ENCODE measurements at regions not wholly inside any gene's neighbourhood (a gene's known extent, or its start where the extent isn't known, plus 50 kb on each side); places are given as distances from the start of the nearest gene placed in this dataset.

DNA sequence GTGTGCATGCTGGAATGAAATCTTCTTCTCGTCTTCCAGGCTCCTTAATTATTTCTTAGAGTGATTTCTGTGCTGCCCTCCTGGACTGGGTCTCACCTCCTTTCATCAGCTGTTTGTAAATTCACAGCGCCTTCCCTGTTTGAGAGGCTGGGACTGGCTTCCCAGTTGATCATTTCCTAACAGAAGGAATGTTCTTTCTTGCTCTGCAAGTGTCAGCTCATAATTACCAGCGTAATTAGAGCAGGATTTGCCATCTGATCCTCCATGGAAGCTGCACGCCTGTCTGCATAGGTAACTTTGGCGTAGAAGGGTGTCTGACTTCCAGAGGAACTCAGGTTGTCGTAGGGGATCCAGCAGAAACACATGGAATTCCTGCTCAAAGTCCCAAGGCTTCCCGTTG, 375.0 kb upstream of the EEF2KMT start:
- no peak for DNase-seq (ENCODE audit: low read depth)

DNA sequence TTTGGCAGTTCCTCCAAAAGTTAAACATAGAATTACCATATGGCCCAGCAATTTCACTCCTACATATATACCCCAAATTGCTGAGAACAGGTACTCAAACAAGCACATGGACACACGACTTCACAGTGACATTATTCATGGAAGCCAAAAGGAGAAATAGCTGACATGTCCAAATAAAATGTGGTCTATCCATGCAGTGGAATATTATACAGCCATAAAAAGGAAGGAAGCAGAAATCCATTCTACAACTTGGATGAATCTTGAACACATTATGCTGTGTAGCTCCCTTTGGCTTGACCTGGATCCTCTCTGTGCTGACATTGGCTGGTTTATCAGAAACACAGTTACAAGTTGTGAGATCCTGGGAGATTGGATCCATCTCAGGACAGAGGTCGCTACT, 370.9 kb upstream of the EEF2KMT start:
- DNase-seq (ENCODE audit: low read depth) = no peak

DNA sequence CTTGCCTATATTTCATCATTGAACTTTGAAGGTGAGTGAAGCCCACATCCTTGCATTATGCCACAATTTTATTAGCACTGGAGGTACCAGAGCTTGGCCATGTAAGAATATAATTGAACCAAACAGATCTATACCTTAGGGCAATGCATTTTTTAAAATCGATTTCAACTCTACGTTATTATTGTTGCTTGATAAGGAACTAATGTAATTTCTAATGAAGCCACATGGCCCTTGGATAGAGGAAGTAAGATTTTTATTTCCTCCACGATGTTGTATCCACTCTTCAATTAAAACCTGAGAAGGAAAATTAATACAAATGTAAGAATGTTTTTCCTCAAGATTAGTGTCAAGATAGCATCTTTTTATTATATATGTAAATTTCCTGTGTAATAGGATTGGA, 370.0 kb upstream of the EEF2KMT start:
- DNase-seq (ENCODE audit: low read depth) = no peak

DNA sequence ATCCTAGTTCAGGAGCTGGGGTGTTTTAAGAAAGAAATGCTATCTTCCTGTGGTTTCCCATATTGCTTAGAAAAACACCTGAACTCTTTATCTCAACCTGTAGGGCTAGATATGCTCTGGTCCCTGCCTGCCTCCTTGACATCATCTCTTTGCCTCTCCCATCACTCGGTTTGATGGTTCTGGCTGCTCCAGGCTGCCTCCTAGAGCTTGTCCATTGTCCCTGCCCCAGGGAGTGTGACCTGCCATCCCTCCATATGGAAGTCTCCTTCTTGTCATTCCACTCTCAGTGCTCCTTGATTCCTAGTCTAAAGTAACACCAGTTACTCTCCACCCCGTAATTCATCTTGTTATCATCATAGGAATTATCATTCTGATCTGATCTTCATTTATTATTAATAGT, 369.0 kb upstream of the EEF2KMT start:
- DNase-seq (ENCODE audit: low read depth) = no peak

DNA sequence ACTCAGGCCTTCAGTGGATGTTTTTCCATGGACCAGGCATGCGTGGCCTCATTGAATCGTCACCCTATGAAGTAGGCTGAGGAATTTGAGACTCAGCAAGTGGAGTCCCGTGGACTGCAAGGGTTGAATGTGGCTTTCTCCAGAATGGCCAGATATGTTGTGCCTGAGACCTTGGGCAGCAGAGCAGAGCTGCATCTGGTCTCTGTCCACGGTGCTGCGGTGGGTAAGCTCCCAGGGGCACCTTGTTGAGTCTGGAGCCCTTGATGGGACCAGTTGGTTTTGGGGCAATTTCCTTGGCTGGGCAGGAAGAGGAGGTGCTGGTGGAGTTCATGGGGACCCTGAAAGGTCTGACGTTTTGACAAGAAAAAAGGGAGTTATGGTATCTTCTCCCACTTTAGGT, 368.1 kb upstream of the EEF2KMT start:
- DNase-seq (ENCODE audit: low read depth) = no peak

DNA sequence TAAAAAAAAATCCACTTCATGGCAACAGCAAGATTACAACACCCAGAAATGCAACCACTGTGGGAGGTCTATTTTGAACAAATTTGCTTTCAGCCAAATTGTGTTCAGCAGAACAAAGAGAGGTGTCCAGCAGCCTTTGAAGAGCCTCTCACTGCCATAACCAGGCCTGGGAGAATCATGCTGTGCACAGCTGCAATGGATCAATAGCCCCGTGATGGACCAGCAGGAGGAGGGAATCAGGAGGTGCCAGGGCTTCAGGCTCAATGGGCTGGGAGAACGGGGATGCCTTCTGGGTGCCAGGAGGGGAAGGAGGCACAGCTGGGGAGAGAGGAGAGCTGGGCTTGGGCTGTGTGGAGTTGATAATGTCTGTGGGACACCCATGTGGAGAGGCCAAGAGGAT, 366.2 kb upstream of the EEF2KMT start:
- DNase-seq (ENCODE audit: low read depth) = no peak

DNA sequence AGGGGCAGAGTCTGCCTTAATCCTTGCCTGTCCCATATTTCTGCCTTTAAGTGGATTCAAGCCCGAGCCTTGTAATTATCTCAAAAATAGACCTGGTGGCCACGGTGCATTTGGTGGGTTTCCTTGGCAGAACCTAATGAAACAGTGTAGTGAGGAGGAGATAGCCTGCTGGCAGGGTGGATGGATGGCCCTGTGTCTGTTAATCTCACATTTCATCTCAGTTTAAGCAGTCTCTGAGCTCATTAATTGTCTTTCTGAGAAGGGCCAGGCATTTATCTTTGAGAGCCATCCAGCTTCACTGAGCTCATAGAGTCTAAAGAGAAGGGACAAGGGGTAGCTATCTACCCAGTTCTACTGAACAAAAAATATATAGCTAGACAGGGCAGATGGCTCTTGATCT, 364.0 kb upstream of the EEF2KMT start:
- DNase-seq (ENCODE audit: low read depth) = no peak

DNA sequence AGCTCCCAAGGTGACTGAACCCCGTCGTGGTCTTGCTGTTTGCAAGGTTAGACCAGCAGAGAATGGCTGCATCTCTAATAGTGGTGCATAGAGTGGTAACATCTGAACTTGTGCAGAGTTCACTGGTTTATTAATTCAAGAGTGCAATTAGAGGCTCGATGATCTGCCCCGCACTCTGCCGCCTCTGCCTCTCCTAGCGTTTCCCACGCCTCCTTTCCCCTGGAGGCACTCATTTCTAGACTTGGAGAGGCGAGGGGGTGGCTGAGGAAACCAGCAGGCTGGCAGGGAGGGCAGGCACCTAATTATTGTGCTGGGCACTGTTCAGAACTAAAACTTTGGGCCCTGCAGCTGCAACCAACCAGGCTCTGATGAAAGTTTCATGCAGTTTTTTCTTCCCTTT, 363.5 kb upstream of the EEF2KMT start:
- no peak for DNase-seq (ENCODE audit: low read depth)

DNA sequence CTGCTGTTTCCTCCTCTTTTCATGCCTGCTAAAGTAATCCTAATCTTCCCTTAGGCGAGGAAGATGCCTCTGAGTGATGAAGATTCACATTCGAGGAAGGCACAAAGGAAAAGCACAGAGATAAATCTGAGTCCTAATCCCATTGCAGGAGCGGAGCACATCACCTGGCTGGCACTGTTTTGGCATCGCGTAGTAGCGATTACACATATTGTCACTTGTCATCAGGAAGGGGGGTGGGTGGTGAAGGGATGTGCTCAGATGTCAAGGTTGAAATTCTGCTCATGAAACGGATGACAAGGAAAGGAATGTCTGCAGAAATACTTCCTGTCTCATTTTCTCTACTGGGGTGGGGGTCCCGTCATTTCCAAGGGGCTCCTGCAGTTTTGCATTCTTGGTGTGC, 363.1 kb upstream of the EEF2KMT start:
- no peak for DNase-seq (ENCODE audit: low read depth)

DNA sequence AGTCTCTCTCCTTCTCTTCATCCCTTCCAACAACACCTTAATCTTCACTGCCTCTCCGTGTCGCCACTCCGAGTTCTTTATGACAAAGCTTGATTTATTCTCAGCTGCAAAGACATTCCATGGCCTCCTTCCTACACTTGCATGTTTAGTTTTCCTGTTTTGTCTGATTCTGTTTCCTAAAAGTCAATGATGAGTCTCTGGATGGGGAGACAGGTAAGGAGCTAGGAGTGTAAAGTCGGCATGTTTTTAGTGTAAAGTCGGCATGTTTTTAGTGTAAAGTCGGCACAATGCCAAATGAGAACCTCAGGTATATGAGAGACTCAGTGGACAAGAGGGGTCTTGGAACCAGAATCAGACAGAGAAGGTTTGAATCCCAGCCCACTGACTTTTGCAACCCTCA, 362.3 kb upstream of the EEF2KMT start:
- DNase-seq (ENCODE audit: low read depth) = no peak

DNA sequence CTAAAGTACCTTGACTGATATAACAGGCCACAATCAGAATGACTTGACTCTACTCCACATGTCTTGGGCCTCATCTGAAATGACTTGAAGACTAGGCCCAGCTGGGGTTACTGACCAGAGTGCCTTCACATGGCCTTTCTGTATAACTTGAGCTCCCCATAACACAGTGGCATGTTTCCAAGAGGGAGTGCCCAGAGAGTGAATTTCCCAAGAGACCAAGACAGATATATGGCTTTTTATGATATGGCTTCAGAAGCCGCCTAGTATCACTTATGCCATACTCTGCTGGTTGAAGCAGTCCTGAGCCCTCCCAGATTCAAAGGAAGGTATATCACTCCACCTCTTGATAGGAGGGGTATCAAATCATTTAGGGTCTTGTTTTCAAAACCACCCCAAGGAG, 357.5 kb upstream of the EEF2KMT start:
- no peak for DNase-seq (ENCODE audit: low read depth)

DNA sequence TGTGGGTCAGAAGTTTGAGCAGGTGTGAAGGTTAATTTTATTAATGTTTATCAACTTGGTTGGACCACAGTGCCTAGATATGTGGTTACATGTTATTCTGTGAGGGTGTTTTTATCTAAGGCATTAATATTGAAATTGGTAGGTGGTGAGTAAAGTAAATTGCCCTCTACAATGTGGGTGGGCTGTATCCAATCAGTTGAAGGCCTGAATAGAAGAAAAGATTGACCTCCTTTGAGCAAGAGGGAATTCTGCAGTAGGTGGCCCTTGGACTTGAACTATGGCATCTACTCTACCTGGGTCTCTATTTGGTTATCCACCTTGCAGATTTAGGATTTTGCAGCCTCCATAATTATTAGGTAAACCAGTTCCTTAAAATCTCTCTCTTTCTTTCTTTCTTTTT, 356.8 kb upstream of the EEF2KMT start:
- no peak for DNase-seq (ENCODE audit: low read depth)

DNA sequence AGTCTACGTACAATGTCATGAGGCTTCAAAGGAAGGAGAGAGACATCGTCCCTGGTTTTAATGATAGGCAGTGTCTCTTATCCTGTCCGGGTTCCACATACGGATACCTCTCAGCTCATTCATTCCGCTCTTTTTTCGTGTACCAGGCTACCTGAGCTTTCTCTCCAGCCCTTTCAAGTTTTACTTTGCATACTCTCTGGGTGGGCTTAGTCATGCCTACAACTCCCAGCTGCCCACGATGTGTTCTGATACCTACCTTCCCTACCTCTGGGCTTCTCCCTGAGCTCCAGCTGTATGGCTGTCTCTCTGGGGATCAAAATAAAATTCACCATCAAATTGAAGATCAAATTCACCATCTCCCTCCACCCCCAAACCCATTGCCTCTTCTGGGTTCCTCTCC, 354.0 kb upstream of the EEF2KMT start:
- DNase-seq (ENCODE audit: low read depth) = no peak

DNA sequence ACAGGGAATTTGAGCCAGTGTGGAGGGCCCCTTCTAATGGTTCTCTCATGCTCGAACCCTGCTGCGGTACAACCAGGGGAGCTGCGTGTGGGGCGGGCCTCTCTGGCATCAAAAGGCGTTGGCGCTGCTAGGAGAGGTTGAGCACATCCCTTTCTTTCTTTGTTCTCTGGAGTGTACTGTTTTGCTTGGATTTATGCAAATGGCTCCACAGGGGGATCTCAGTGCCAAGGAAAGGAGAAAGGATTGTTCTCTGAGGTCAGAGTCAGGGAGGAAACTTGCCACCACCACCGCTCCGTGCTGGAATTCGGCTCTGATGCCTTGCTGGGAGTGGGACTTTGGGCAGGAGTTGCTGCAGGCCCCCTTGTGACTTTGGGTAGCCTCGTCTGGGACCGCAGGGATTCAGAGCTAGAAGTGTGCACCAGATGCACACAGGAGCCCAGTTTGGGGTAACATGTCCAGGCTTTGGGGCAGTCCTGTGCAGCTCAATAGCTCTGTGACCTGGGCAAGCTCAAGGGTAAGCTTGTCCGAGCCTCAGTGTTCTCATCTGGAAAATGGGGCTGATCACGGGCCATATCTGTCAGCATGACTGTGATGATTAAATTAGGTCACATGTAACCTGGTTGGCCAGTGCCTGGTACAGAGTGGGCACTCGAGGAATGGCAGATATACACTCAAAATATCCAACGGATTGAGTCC, 353.0 kb upstream of the EEF2KMT start:
- DNase-seq (ENCODE audit: low read depth) = no peak

DNA sequence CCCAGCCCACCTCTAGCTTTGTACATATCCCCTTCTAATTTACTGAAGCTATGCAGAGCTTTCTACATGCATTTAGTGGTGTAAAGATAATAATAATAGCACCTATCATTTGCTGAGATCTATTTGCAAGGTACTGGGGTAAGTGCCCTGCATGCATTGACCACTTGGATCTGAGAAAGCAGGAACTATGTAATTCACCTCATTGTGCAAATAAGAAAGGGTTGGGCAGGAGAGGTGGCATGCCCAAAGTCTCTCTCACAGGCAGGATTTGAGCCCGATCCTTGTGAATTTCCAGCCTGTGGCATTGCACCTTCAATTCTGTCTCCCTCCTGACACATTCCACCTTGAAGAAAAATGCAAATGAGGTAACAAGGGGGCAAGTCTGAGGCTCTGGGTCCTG, 352.3 kb upstream of the EEF2KMT start:
- DNase-seq (ENCODE audit: low read depth) = no peak

DNA sequence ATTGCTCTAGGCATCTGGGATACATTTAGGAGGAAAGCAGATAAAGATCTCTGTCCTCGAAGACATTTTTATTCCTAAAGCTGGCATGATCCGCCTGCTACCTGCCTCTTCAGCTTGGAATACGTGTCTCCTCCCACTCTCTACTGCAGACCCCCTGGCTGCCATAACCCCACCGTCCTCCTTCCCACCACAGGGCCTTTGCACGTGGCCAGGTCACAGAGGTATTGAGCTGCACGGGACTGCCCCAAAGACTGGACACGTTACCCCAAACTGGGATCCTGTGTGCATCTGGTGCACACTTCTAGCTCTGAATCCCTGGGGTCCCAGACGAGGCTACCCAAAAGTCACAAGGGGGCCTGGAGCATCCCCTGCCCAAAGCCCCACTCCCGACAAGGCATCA, 351.2 kb upstream of the EEF2KMT start:
- no peak for DNase-seq (ENCODE audit: low read depth)

DNA sequence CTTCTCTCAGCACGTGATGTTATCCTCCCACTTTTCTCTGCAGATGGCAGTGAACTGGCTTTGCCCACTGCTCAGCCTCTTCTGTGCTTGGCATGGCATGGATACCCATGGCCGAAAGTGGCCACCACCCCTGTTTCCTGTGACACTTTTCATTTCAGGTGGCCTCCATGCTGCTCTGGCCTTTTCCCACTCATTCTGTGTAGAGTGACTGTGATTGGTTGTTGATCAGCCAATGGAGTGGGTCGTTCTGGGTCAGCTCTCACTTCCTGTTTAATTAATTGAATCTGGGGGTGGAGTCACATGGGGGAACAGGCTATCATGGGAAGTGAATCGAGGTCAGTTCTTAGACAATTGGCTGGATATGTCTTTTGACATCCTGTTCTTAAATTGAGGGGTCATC, 350.1 kb upstream of the EEF2KMT start:
- DNase-seq (ENCODE audit: low read depth) = no peak

DNA sequence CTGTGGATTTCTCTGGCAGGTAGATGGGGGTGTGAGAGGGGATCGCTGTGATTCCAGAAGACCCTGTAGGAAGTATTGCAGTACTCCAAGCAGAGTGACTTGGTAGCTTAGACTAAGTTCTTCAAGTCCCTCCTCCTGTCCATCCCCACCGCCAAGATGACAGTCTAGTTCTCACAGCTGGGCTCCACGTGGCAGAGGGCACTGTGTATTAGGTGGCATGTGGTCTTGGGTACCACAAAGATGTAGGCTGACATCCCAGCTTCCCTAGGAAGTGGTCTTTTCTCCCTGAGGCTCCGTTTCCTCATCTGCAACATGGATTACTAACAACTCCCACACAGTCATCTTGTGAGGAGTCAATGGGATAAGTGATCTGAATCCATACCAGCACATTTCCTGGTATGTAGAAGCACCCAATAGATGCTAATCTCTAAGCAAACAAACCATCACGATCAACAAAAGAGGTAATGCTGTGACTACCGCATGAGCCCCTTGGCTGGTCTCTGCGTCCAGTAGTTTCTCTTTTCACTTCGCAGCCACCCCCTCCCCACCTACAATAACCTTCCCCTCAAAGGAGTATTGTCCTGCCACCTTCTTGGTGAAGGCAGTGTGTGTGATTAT, 349.1 kb upstream of the EEF2KMT start:
- no peak for DNase-seq (ENCODE audit: low read depth)

DNA sequence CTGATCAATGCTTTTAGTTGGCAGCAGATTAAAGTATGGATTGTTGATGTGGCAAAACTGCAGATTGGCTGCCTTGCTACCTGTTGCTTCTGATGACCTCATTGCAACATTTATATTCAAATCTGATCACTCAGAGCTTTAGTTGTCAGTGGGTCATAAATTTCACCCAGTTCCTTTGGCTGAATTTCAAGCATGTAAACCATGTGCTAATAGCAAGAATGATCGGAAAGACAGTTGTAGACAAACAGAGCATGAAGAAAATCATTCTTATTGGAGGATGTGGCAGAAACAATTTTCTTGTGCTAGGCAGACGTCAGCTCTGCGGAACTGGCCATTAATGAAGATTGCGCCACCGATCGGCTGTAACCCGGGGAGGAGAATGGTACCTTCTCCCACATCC, 346.6 kb upstream of the EEF2KMT start:
- DNase-seq (ENCODE audit: low read depth) = no peak

DNA sequence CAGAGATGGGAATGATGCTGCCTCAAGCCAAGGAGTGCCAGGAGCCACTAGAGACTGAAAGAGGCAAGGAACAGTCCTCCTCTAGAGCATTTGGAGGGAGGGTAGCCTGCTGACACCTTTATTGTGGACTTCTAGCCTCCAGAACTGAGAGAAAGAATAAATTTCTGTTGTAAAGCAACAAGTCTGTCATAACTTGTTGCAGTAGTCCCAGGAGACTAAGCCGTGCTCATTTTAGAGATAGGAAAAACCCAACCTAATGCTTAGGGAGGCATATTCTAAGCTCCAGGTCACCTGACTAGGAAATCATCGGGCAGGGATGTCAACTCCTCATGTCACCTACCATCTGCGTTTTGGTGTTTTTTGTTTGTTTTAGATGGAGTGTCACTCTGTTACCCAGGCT, 345.4 kb upstream of the EEF2KMT start:
- DNase-seq (ENCODE audit: low read depth) = no peak

DNA sequence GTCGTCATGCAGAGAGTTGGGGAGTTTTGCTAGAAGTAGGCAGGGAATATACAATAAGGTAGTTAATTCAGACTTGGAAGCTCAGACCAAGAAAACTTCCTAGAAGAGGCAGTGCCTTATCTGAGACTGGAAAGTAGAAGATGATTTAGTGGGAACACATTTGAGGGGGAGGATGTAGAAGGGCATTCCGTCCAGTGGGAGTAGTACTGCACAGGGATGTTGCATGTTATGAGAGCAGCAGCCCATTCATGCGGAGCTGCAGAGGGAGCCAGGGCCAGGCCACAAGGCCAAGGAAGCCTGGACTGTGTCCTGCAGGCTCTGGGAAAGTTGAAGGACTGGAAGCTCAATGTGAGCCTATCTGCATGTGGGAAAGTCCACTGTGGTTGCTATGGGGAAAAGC, 344.5 kb upstream of the EEF2KMT start:
- DNase-seq (ENCODE audit: low read depth) = no peak

DNA sequence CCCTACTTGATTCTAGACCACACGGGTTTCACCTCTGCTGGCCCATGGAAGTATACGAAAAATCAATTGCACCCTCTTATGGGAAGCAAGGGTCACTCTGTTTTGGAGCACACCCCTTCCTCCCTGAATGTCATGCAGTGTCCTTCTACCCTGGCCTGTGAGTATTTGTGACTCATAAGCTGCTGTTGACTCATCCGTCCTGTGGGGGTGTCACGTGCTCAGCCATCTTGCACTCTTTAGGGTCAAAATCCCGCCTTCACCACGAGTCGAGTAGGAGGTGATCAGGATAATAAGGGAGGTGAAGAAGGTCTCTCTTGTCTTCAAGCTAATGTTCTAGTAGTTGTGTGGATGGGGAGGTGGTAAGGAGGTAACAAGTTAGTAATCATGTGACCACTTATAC, 341.0 kb upstream of the EEF2KMT start:
- no peak for DNase-seq (ENCODE audit: low read depth)

DNA sequence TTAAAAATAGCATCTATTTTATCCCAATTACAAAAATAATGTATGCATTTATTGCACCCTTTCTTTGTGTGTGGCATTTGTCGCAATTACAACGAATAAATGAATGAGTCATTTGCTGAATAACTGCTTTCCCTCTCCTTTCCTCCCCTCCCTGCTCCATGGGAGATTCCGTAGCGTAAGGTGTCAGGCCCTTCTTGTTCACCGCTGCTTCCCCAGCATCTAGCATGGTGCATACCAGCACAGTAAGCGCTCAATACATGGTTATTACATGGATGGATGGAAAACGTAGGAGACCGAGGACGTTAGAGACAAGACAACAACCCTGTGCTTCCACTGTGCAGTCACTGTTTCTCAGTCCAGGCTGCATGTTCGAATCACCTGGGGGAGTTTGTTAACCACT, 336.0 kb upstream of the EEF2KMT start:
- no peak for DNase-seq (ENCODE audit: low read depth)

DNA sequence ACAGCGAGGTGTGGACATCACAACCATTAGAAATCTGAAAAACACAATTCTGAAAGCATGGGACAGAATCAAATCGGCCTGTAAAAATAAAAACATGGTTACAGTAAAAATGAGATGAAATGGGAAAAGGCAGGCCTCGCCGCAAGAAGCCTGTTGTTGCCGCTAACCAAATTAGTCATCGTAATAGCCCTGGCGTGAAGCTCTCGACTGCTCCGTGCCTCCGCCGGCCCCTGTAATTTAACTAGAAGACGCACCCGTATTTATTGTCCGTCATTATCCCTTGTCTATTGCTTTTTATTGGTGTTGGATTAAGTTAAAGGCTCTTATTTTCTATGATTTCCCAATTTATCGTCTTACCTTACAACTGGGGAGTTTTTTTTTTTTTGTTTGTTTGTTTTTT, 334.6 kb upstream of the EEF2KMT start:
- no peak for DNase-seq (ENCODE audit: low read depth)

Measured in activated gamma-delta T cell treated with anti-CD3 and anti-CD28 coated beads, Interleukin-2, amount 50 U/mL, for 16 hours (primary cell).